ENCODE measurements at regions not wholly inside any gene's neighbourhood (a gene's known extent, or its start where the extent isn't known, plus 50 kb on each side); places are given as distances from the start of the nearest gene placed in this dataset.

GRCh38 chr1:80893115-80893514 lies 907.6 kb upstream of the ADGRL2 start:
- DNase-seq (no peak), ATAC-seq (ENCODE audit: poor library complexity) (no peak)
- no peak overlapping the region for H3K4me3 ChIP-seq (ENCODE audit: low read length)
- no peaks in the 10 kb centered on the region for H3K4me1 ChIP-seq (ENCODE audit: insufficient read depth, low read length)
- peaks cover 0 to 4% of the 10 kb centered on the region in 2 experiments for H3K9me3 ChIP-seq (ENCODE audit: control insufficient read depth in 1 of 2, insufficient read depth in 1 of 2, low read length in 2 of 2)
- H3K27me3 ChIP-seq (ENCODE audit: control insufficient read depth in 1 of 2, insufficient read depth in 2 of 2, low read length in 2 of 2), result no peaks in the 10 kb centered on the region
- no peaks in the 10 kb centered on the region for H3K36me3 ChIP-seq (ENCODE audit: insufficient read depth, low read length)
- H3K4me1 Mint-ChIP-seq (ENCODE audit: low read depth), result no peaks in the 10 kb centered on the region
- no peak overlapping the region for H3K4me3 Mint-ChIP-seq
- TF ChIP-seq CTCF (IDR thresholded peaks at IDR 0.05), result no peak
- no peak overlapping the region for H3K27ac ChIP-seq (ENCODE audit: low read depth in 1 of 2, low read length in 2 of 2)
- POLR2A ChIA-PET, result no interaction called here
- H3K27ac Mint-ChIP-seq, result no peak overlapping the region
- no peaks in the 10 kb centered on the region for H3K27me3 Mint-ChIP-seq
- intact Hi-C loops (cut with DNase I, micrococcal nuclease), result no loop called here
- CTCF ChIA-PET, result no interaction called here
- no peaks in the 10 kb centered on the region for H3K36me3 Mint-ChIP-seq (ENCODE audit: low read depth)
- H3K9me3 Mint-ChIP-seq, result peaks cover 2% of the 10 kb centered on the region

GRCh38 chr1:80892539-80892938 lies 908.2 kb upstream of the ADGRL2 start:
- DNase-seq (no peak), ATAC-seq (ENCODE audit: poor library complexity) (no peak)
- Histone ChIP-seq H3K4me1 (ENCODE audit: insufficient read depth, low read length) (no peaks in the 10 kb centered on the region), H3K36me3 (ENCODE audit: insufficient read depth, low read length) (no peaks in the 10 kb centered on the region), H3K27ac (ENCODE audit: low read depth in 1 of 2, low read length in 2 of 2) (no peak overlapping the region), H3K9me3 (ENCODE audit: control insufficient read depth in 1 of 2, insufficient read depth in 1 of 2, low read length in 2 of 2) (peaks cover 0 to 4% of the 10 kb centered on the region in 2 experiments), H3K4me3 (ENCODE audit: low read length) (no peak overlapping the region), H3K27me3 (ENCODE audit: control insufficient read depth in 1 of 2, insufficient read depth in 2 of 2, low read length in 2 of 2) (no peaks in the 10 kb centered on the region)
- Mint-ChIP-seq H3K9me3 (peaks cover 2% of the 10 kb centered on the region), H3K27ac (no peak overlapping the region), H3K36me3 (ENCODE audit: low read depth) (no peaks in the 10 kb centered on the region), H3K27me3 (no peaks in the 10 kb centered on the region), H3K4me1 (ENCODE audit: low read depth) (no peaks in the 10 kb centered on the region), H3K4me3 (no peak overlapping the region)
- CTCF ChIA-PET, result no interaction called here
- no peak for TF ChIP-seq CTCF (IDR thresholded peaks at IDR 0.05)
- intact Hi-C loops (cut with DNase I, micrococcal nuclease), result no loop called here
- POLR2A ChIA-PET, result no interaction called here

- intact Hi-C loops (cut with DNase I, micrococcal nuclease), result no loop called here
- ChIA-PET POLR2A (no interaction called here), CTCF (no interaction called here)
- Mint-ChIP-seq H3K4me3 (no peak overlapping the region), H3K36me3 (ENCODE audit: low read depth) (no peaks in the 10 kb centered on the region), H3K4me1 (ENCODE audit: low read depth) (no peaks in the 10 kb centered on the region), H3K9me3 (peaks cover 2% of the 10 kb centered on the region), H3K27me3 (no peaks in the 10 kb centered on the region), H3K27ac (no peak overlapping the region)
- Histone ChIP-seq H3K27ac (ENCODE audit: low read depth in 1 of 2, low read length in 2 of 2) (no peak overlapping the region), H3K36me3 (ENCODE audit: insufficient read depth, low read length) (no peaks in the 10 kb centered on the region), H3K4me1 (ENCODE audit: insufficient read depth, low read length) (no peaks in the 10 kb centered on the region), H3K27me3 (ENCODE audit: control insufficient read depth in 1 of 2, insufficient read depth in 2 of 2, low read length in 2 of 2) (no peaks in the 10 kb centered on the region), H3K9me3 (ENCODE audit: control insufficient read depth in 1 of 2, insufficient read depth in 1 of 2, low read length in 2 of 2) (peaks cover 0 to 4% of the 10 kb centered on the region in 2 experiments), H3K4me3 (ENCODE audit: low read length) (no peak overlapping the region)
- DNase-seq, result no peak
- TF ChIP-seq CTCF (IDR thresholded peaks at IDR 0.05), result no peak
- no peak for ATAC-seq (ENCODE audit: poor library complexity)
Observed at GRCh38 chr1:80891871-80892270, 908.9 kb upstream of the ADGRL2 start.
